Glomerular visceral epithelial cell (primary cell): ENCODE measurements at regions not wholly inside any gene's neighbourhood (a gene's known extent, or its start where the extent isn't known, plus 50 kb on each side); places are given as distances from the start of the nearest gene placed in this dataset.
A peak's percentile ranks its signal among the peaks of the same experiment; 100 is the strongest.

Experiments used
- DNase-seq: peaks from one replicate; pipeline ENCODE4 v3.0.0-alpha.2; 2016; ENCODE audit errors: extremely low spot score

- DNase-seq, result no peak
Observed at GRCh38 chr5:92418341-92418740, 1035.2 kb upstream of the ARRDC3 start.

- no peak for DNase-seq
Observed at GRCh38 chr5:92409134-92409533, 1026.0 kb upstream of the ARRDC3 start.

DNA sequence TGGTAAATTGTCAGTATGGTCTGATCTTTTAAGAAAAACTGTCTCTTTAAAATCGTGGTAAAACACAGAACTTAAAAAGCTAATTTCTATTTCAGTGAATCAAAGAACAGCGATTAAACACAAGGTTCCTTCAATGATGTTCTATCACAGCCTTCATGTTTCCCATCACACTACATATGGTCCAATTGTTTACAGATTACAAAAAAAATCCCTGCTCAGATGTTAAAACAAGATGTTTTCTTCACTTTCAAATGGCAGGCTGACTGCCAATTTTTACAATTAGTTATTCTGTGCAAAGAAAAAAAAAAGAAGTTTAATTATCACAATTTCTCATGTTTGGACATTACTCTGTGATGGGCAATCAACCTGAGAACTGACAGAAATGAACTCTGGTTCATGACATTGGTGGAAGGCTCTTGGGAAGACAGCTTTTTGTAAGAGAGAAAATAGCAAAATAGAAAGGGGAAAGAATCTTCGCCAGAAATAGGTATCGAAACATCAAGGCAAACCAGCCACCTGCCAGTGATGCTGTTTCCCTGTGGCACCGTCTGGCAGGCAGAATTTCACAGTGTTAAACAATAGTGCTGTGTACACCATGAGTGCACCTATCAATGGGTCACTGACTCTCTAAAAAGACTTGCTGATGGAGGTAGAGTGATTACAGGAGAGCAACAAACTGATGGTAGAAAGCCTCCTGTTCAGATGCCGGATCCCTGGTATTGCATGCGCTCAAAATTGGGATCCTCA lies 1020.0 kb upstream of the ARRDC3 start:
- no peak for DNase-seq

DNA sequence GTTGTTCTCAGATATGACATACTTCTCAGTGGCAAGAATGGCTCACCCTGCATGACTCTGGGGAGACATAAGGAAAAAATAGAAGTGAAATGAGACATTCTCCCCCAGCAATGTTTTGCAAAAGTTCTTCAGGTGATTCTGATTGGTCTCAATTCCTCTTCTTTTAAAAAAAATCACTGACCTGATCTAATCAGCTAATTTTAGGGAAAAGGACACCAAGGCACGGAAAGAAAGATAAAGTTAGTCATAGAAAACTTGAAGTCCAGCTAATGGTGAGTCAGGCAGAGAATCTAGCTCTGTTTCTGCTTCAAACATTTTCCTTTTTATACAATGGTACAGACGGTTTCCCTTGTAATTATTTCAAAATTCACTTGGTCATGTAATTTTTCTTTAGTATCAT lies 1018.9 kb upstream of the ARRDC3 start:
- peak; percentile 8 for DNase-seq

DNA sequence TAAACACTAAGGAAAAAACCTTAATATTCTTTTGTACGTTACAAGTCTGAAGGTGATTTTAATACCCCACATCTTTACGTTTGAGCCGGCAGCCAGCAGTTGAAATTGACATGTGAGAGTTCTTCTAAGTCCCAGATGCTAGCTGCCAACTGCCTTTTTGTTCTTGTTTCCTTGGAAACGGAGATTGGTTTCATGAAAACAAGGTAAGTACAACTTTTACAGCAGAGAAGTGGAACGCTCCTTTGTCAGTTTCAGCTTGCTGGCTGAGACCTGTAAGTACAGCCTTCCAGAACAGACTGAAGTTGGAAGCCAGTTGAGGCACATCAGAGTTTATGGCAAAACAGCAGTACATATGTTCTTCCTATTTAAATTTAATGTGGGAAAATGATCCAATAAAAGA lies 1018.4 kb upstream of the ARRDC3 start:
- DNase-seq, result peak; percentile 2

GRCh38 chr5:92394936-92395335 lies 1011.8 kb upstream of the ARRDC3 start:
- no peak for DNase-seq

GRCh38 chr5:92390657-92391056 lies 1007.5 kb upstream of the ARRDC3 start:
- DNase-seq, result no peak

GRCh38 chr5:92380069-92380770 lies 997.1 kb upstream of the ARRDC3 start:
- peak; percentile 22 for DNase-seq

- peak; percentile 46 for DNase-seq
Observed at GRCh38 chr5:92378966-92379611, 996.0 kb upstream of the ARRDC3 start.

GRCh38 chr5:92374859-92375258 lies 991.7 kb upstream of the ARRDC3 start:
- DNase-seq, result no peak

DNA sequence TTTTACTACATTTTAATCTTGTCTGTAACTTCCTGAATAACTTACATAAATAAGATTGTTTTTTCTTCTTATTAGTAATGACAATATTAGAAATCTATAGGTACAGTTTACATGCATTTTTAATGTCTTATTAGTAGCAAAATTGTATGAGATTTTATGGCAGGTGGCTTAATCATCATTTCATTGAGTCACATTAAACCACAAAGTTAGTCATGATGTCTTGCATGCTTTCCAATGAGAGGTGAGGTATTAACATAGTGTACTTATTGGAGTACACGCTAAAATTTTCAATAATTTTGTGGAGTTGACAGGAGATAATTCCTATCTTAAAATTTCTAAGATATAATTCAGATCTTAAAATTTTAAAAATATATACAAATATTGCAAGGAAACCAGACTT lies 989.6 kb upstream of the ARRDC3 start:
- peak; percentile 27 for DNase-seq

DNA sequence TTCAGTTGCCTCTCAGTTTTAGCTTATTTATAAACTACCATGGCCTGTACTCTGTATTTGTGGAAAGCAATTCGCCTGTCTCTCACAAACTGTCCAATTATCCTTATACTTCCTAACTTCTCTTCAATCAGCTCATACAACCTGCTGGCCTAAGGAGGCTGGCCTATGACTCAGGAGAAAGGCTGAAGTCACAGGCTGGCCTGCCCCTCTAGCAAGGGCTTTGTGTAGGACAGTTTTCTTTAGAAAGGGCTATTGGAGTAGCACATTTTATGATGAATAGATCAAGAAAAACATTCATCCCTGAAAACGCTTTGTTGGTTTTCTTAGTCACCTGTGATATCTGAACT lies 988.7 kb upstream of the ARRDC3 start:
- peak; percentile 83 for DNase-seq

GRCh38 chr5:92371171-92371888 lies 988.2 kb upstream of the ARRDC3 start:
- DNase-seq, result peak; percentile 59

DNA sequence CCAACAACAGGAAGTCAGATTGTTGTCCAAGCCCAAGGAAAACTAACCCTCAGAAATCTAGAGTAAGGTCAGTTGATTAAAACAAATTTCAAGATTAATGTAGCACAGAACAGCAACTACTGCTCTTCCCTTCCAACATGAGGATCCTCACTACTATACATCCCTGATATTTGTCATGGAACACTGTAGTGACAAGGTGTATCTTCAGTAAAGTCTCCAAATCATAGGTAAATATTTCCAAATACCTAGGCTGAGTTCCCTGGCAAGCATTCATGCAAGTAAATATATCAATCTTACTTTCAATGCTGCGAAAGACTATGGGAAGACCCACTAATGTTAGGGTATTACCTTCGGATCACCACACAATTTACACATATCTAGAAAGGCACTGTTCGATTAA lies 986.9 kb upstream of the ARRDC3 start:
- DNase-seq, result no peak

DNA sequence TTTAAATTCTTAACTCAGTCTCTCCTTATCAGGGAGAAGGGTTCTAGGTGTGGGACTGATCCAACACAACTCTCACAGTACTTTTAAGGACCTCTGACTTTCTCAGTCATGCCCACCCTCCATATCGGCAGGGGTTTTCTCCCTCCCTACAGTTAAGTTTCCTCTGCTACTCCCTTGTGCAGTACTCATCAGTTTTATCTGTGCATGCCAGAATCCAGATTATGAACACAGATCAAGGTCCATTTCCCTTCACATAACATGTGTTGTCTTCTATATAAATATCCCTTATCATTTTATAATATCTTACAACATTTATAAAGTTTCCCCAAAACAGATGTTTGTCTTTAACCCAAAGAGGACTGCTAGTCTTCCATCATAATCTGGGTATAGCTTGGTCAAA lies 986.5 kb upstream of the ARRDC3 start:
- DNase-seq, result no peak

DNA sequence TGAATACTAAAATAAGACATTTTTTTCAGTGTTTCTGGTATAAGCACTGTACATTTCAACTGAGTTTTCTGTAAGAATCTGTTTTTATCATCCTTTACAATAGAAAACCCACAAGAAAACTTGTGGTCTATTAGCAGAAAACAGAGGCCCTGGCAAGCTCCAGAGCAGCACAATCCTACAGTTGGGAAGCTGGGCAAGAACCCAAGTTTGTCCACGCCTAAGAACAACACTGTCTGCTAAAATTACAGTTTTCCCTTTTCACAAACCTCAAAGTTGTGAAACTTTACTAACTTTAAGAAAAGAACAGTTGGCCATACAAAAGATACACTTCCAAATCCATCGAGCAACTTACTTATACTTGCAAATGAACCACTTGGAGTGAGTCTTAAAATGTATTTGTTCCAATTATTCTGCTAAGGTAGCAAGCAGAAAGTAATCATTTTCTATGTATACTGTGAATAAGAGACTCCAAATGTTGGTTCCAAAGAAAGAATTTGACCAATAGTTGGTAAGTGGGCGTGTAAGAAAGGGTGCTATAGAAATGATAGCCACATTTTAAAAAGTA lies 982.0 kb upstream of the ARRDC3 start:
- no peak for DNase-seq

- peak; percentile 54 for DNase-seq
Observed at GRCh38 chr5:92353107-92354030, 970.3 kb upstream of the ARRDC3 start.

GRCh38 chr5:92337772-92338234 lies 954.7 kb upstream of the ARRDC3 start:
- no peak for DNase-seq

- DNase-seq, result no peak
Observed at GRCh38 chr5:92332039-92332438, 948.9 kb upstream of the ARRDC3 start.

DNA sequence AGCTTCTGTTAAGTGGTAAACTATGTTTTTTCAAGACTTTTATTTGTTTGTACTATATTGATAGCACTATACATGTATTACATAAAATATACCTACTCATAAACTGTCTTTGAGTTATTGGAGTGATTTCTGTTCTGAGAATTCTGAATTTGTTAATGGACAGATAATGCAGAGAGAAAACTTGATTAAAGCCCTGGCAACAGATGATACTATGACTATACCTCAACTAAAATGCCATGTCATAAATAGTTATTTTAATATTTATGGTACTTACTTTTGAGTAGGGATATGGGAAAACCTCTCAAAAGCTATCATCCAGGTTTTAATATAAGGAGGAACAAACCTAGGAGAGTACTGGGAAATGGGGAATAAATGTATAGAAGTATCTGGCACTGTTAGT lies 947.2 kb upstream of the ARRDC3 start:
- DNase-seq, result no peak

GRCh38 chr5:92329759-92330158 lies 946.6 kb upstream of the ARRDC3 start:
- DNase-seq, result no peak
